ENCODE measurements at regions not wholly inside any gene's neighbourhood (a gene's known extent, or its start where the extent isn't known, plus 50 kb on each side); places are given as distances from the start of the nearest gene placed in this dataset.

DNA sequence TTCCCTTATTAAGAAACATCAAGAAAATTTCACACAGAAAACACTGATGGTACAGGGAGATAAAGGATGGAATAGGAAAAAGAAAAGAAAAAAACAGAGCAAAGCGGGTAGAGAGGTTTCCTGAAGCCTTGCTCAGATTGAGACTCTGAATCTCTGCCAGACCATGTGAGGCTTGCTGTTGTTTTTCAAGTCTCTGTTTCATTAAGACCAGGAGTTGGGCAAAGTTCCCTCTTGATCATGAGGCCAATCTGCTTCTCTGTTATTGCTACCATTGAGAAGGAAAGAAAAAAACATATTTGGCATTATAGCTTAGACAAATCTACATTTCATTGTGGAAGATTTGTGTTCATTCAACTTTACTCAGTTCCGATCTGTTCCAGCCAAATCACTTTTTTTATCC is 201.6 kb upstream of the SOX9 start:
- H3K9me2 ChIP-seq (replicated peaks; ENCODE audit: low read depth, low read length) = no peaks in the 10 kb centered on the region
- no peak overlapping the region for H2AFZ ChIP-seq (ENCODE audit: low read length)
- no peak overlapping the region for H3K9ac ChIP-seq (ENCODE audit: low read depth, low read length, poor library complexity, severe bottlenecking)
- H3K36me3 ChIP-seq (ENCODE audit: insufficient read depth, low read length) = no peaks in the 10 kb centered on the region
- H3K4me2 ChIP-seq (ENCODE audit: low read depth, low read length, poor library complexity, severe bottlenecking) = no peak overlapping the region
- H3K9me3 ChIP-seq (ENCODE audit: insufficient read depth, low read depth, low read length) = no peaks in the 10 kb centered on the region
- H3F3A ChIP-seq (ENCODE audit: low read depth) = no peaks in the 10 kb centered on the region
- no peak overlapping the region for H3K4me3 ChIP-seq (ENCODE audit: low read length, poor library complexity, severe bottlenecking)
- no peaks in the 10 kb centered on the region for H3K79me2 ChIP-seq (ENCODE audit: insufficient read depth, low read length)
- no peaks in the 10 kb centered on the region for H4K20me1 ChIP-seq (ENCODE audit: insufficient read depth, low read length, poor library complexity, severe bottlenecking)
- H3K4me1 ChIP-seq (ENCODE audit: insufficient read depth, low read length, poor library complexity, severe bottlenecking) = no peaks in the 10 kb centered on the region
- TF ChIP-seq, protein P1, sequence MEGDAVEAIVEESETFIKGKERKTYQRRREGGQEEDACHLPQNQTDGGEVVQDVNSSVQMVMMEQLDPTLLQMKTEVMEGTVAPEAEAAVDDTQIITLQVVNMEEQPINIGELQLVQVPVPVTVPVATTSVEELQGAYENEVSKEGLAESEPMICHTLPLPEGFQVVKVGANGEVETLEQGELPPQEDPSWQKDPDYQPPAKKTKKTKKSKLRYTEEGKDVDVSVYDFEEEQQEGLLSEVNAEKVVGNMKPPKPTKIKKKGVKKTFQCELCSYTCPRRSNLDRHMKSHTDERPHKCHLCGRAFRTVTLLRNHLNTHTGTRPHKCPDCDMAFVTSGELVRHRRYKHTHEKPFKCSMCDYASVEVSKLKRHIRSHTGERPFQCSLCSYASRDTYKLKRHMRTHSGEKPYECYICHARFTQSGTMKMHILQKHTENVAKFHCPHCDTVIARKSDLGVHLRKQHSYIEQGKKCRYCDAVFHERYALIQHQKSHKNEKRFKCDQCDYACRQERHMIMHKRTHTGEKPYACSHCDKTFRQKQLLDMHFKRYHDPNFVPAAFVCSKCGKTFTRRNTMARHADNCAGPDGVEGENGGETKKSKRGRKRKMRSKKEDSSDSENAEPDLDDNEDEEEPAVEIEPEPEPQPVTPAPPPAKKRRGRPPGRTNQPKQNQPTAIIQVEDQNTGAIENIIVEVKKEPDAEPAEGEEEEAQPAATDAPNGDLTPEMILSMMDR (conservative IDR thresholded peaks at IDR 0.05; ENCODE audit: low read length) = no peak
- no peak for TF ChIP-seq EZH2phosphoT487 (IDR thresholded peaks at IDR 0.05; ENCODE audit: borderline replicate concordance)
- H3K27me3 ChIP-seq (ENCODE audit: insufficient read depth, low read length, poor library complexity, severe bottlenecking) = no peaks in the 10 kb centered on the region

DNA sequence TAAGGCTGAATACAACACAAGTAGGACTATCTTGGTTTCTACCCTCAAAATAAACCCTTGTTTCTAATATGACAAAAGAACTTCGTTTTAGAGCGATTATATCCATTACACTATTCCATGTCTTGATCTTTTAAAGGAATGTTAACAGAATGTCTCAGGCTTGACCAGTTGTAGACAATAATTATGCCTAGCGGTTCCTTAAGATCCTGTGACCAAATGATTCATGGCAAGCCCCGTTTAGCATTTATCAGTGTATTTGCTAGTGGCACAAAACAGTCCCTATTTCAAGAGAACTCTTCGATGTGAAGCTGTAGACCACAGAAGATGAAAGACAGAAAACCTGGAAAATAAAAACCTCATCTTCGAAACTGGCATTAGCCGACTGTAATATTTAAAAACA is 200.9 kb upstream of the SOX9 start:
- no peak overlapping the region for H3K4me2 ChIP-seq (ENCODE audit: low read depth, low read length, poor library complexity, severe bottlenecking)
- TF ChIP-seq EZH2phosphoT487 (IDR thresholded peaks at IDR 0.05; ENCODE audit: borderline replicate concordance) = no peak
- TF ChIP-seq, protein P1 (conservative IDR thresholded peaks at IDR 0.05; ENCODE audit: low read length) = no peak
- no peak overlapping the region for H2AFZ ChIP-seq (ENCODE audit: low read length)
- no peaks in the 10 kb centered on the region for H3K79me2 ChIP-seq (ENCODE audit: insufficient read depth, low read length)
- H3K9ac ChIP-seq (ENCODE audit: low read depth, low read length, poor library complexity, severe bottlenecking) = no peak overlapping the region
- H3F3A ChIP-seq (ENCODE audit: low read depth) = no peaks in the 10 kb centered on the region
- no peaks in the 10 kb centered on the region for H3K4me1 ChIP-seq (ENCODE audit: insufficient read depth, low read length, poor library complexity, severe bottlenecking)
- no peaks in the 10 kb centered on the region for H3K9me2 ChIP-seq (replicated peaks; ENCODE audit: low read depth, low read length)
- no peaks in the 10 kb centered on the region for H4K20me1 ChIP-seq (ENCODE audit: insufficient read depth, low read length, poor library complexity, severe bottlenecking)
- no peaks in the 10 kb centered on the region for H3K9me3 ChIP-seq (ENCODE audit: insufficient read depth, low read depth, low read length)
- no peaks in the 10 kb centered on the region for H3K27me3 ChIP-seq (ENCODE audit: insufficient read depth, low read length, poor library complexity, severe bottlenecking)
- no peaks in the 10 kb centered on the region for H3K36me3 ChIP-seq (ENCODE audit: insufficient read depth, low read length)
- no peak overlapping the region for H3K4me3 ChIP-seq (ENCODE audit: low read length, poor library complexity, severe bottlenecking)

DNA sequence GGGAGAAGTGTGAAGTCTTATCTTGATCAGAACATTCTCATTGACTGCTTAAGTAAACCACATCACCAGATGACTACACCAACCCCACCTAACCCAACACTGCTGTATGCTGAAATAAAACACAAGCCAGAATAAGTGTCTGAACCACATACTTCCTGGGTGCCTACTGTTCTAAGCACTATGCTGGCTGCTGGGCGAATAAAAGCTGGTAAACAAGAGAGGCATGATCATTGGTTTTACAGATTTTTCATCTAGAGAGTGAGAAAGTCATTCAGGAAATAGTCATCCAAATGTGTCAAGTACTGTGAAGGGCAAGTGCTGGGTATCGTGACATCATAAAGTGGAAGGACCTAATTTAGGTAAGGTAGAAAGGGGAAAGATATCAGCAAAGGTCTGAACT is 199.0 kb upstream of the SOX9 start:
- H2AFZ ChIP-seq (ENCODE audit: low read length) = no peak overlapping the region
- H3K4me2 ChIP-seq (ENCODE audit: low read depth, low read length, poor library complexity, severe bottlenecking) = no peak overlapping the region
- H3K4me3 ChIP-seq (ENCODE audit: low read length, poor library complexity, severe bottlenecking) = no peak overlapping the region
- no peaks in the 10 kb centered on the region for H3K27me3 ChIP-seq (ENCODE audit: insufficient read depth, low read length, poor library complexity, severe bottlenecking)
- H3K9me2 ChIP-seq (replicated peaks; ENCODE audit: low read depth, low read length) = no peaks in the 10 kb centered on the region
- H3K36me3 ChIP-seq (ENCODE audit: insufficient read depth, low read length) = no peaks in the 10 kb centered on the region
- H3K9ac ChIP-seq (ENCODE audit: low read depth, low read length, poor library complexity, severe bottlenecking) = no peak overlapping the region
- no peaks in the 10 kb centered on the region for H3F3A ChIP-seq (ENCODE audit: low read depth)
- no peaks in the 10 kb centered on the region; the same call in 1 of the 2 replicates for H3K9me3 ChIP-seq (ENCODE audit: insufficient read depth, low read depth, low read length)
- H3K4me1 ChIP-seq (ENCODE audit: insufficient read depth, low read length, poor library complexity, severe bottlenecking) = no peaks in the 10 kb centered on the region
- no peaks in the 10 kb centered on the region for H4K20me1 ChIP-seq (ENCODE audit: insufficient read depth, low read length, poor library complexity, severe bottlenecking)
- H3K79me2 ChIP-seq (ENCODE audit: insufficient read depth, low read length) = no peaks in the 10 kb centered on the region
- TF ChIP-seq, protein P1 (conservative IDR thresholded peaks at IDR 0.05; ENCODE audit: low read length) = no peak
- TF ChIP-seq EZH2phosphoT487 (IDR thresholded peaks at IDR 0.05; ENCODE audit: borderline replicate concordance) = no peak

Data from Loucy (cell line).